ENCODE measurements at regions not wholly inside any gene's neighbourhood (a gene's known extent, or its start where the extent isn't known, plus 50 kb on each side); places are given as distances from the start of the nearest gene placed in this dataset.

GRCh38 chr10:30687698-30688213 is 58.2 kb upstream of the LYZL2 start:
- peak; percentile 12 to 85 (median 58) for TF ChIP-seq CTCF (IDR thresholded peaks at IDR 0.05)
- no peak for TF ChIP-seq POLR2A (IDR thresholded peaks at IDR 0.05)
